MM.1S (cell line): ENCODE measurements at regions not wholly inside any gene's neighbourhood (a gene's known extent, or its start where the extent isn't known, plus 50 kb on each side); places are given as distances from the start of the nearest gene placed in this dataset.

Experiments used
- CTCF ChIP-seq: fragments of 300-600 bp; sonication (generic); IDR thresholded peaks from 2 replicates; pipeline ENCODE4 v1.5.1; 2016; ENCODE audit warnings: antibody characterized with exemption, low read length, mixed read lengths
- EZH2 ChIP-seq: fragments of 300-600 bp; sonication (generic); optimal IDR thresholded peaks from 2 replicates; pipeline ENCODE3; 2017; ENCODE audit warnings: low read depth, mild to moderate bottlenecking, antibody characterized with exemption, low read length, mixed read lengths
- EZH2phosphoT487 ChIP-seq: fragments of 300-600 bp; sonication (generic); IDR thresholded peaks from 2 replicates; pipeline ENCODE4 v1.6.1; 2018; ENCODE audit warnings: antibody characterized with exemption, low read length

GRCh38 chr9:85077944-85078343, 408.4 kb downstream of the NTRK2 start:
- TF ChIP-seq CTCF (no peak), EZH2 (no peak), EZH2phosphoT487 (no peak)
